ENCODE measurements at regions not wholly inside any gene's neighbourhood (a gene's known extent, or its start where the extent isn't known, plus 50 kb on each side); places are given as distances from the start of the nearest gene placed in this dataset.
A peak's percentile ranks its signal among the peaks of the same experiment; 100 is the strongest.

DNA sequence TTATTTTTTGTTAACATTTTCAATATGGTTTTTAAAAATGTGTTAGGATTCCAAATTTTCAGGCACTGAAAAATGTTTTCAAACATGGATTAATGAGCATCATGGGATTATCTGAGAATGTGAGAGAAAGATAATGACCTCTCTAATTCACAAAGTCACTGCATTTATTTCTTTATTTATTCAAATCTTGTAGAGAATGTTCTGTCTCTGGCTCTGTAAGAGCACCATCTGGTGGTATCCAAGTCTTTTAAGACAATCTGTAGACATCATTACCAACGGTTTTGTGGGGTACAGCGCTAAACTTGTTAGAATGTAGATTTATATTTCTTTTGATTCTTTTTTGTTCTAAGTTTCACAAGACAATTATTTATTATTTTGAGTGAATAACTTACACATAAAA is 956.0 kb upstream of the NOVA1 start:
- H3K27me3 Mint-ChIP-seq: no peaks in the 10 kb centered on the region
- H3K9me3 Mint-ChIP-seq (ENCODE audit: low read depth): peaks cover 6% of the 10 kb centered on the region
- TF ChIP-seq, protein P1, sequence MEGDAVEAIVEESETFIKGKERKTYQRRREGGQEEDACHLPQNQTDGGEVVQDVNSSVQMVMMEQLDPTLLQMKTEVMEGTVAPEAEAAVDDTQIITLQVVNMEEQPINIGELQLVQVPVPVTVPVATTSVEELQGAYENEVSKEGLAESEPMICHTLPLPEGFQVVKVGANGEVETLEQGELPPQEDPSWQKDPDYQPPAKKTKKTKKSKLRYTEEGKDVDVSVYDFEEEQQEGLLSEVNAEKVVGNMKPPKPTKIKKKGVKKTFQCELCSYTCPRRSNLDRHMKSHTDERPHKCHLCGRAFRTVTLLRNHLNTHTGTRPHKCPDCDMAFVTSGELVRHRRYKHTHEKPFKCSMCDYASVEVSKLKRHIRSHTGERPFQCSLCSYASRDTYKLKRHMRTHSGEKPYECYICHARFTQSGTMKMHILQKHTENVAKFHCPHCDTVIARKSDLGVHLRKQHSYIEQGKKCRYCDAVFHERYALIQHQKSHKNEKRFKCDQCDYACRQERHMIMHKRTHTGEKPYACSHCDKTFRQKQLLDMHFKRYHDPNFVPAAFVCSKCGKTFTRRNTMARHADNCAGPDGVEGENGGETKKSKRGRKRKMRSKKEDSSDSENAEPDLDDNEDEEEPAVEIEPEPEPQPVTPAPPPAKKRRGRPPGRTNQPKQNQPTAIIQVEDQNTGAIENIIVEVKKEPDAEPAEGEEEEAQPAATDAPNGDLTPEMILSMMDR (IDR thresholded peaks at IDR 0.05; ENCODE audit: unreplicated experiment): peak; percentile 35
- H3K4me3 Mint-ChIP-seq (ENCODE audit: low read depth): no peak overlapping the region
- no peak overlapping the region for H3K27ac Mint-ChIP-seq
- DNase-seq (ENCODE audit: low spot score, unreplicated experiment): no peak
- H3K4me1 Mint-ChIP-seq (ENCODE audit: low read depth): no peaks in the 10 kb centered on the region
- H3K36me3 Mint-ChIP-seq (ENCODE audit: insufficient read depth): no peaks in the 10 kb centered on the region

DNA sequence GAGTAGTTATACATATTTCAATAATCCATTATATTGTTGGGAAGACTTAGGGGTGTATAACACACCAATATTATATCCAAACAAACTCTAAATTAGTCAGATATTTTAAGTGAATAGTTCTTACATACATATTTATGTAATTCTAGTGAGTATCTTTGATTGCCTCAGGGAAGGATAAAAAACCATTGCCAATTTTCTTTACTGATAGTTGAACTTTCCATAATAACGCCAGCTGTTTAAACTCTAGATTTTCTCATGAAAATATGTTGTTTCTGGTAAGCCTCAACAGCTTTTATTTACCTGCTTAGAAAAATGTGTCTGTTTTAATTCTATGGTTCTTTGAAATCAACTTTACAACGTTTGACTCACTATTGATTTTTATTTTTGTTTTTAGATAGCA is 959.6 kb upstream of the NOVA1 start:
- H3K27me3 Mint-ChIP-seq: no peaks in the 10 kb centered on the region
- no peak overlapping the region for H3K4me3 Mint-ChIP-seq (ENCODE audit: low read depth)
- H3K36me3 Mint-ChIP-seq (ENCODE audit: insufficient read depth): no peaks in the 10 kb centered on the region
- DNase-seq (ENCODE audit: low spot score, unreplicated experiment): no peak
- H3K4me1 Mint-ChIP-seq (ENCODE audit: low read depth): no peaks in the 10 kb centered on the region
- no peaks in the 10 kb centered on the region for H3K9me3 Mint-ChIP-seq (ENCODE audit: low read depth)
- no peak overlapping the region for H3K27ac Mint-ChIP-seq
- TF ChIP-seq, protein P1 (IDR thresholded peaks at IDR 0.05; ENCODE audit: unreplicated experiment): no peak

DNA sequence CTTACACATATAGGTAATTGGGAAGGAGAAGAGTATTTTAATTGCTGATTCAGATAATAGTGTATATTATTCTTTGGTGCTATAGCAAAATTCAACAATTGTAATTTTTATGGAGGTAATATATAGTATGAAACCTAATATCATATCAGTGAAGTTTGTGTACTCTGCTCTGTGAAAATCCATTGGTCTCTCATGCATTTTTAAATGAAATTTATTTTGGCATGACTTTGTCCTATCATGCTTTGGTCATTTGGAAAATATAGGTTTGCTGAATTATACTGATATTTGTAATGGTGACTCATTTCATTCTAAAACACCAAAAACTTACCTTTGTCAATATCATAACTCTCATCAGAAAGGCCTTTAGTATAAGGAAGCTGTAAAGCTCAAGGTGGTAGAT is 962.0 kb upstream of the NOVA1 start:
- H3K9me3 Mint-ChIP-seq (ENCODE audit: low read depth): no peaks in the 10 kb centered on the region

DNA sequence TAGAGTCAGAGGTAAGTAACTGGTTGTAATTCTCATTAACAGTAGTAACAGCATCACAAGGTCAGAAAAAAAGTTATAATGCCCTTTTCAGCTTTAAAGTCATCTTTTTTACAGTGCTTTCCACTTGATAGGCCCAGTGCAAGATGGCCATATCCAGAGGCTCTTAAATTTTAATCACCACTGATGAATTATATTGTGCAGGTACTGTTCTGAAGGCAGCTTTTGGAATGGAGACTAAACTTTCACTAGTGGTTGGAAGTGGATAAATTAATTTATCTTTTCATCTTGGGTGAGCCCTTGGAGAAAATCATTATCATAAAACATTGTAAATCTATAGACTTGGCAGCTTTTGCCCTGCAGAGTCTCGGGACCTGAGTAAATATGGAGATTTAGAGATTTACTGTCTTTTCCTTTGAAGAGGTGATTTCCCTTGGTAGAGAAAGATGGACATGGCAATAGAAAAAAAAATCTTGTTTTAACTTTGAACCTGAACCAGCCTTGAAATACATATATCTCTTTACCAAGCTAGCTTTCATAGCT is 969.1 kb upstream of the NOVA1 start:
- Mint-ChIP-seq H3K36me3 (ENCODE audit: insufficient read depth) (no peaks in the 10 kb centered on the region), H3K9me3 (ENCODE audit: low read depth) (no peaks in the 10 kb centered on the region), H3K4me3 (ENCODE audit: low read depth) (no peak overlapping the region), H3K27me3 (no peaks in the 10 kb centered on the region), H3K4me1 (ENCODE audit: low read depth) (no peaks in the 10 kb centered on the region), H3K27ac (no peak overlapping the region)
- no peak for DNase-seq (ENCODE audit: low spot score, unreplicated experiment)
- TF ChIP-seq, protein P1 (IDR thresholded peaks at IDR 0.05; ENCODE audit: unreplicated experiment): no peak

More for the DNA sequence above, 962.0 kb upstream of the NOVA1 start:
- TF ChIP-seq, protein P1 (IDR thresholded peaks at IDR 0.05; ENCODE audit: unreplicated experiment): no peak
- Mint-ChIP-seq H3K27me3 (no peaks in the 10 kb centered on the region), H3K4me1 (ENCODE audit: low read depth) (no peaks in the 10 kb centered on the region), H3K36me3 (ENCODE audit: insufficient read depth) (no peaks in the 10 kb centered on the region), H3K4me3 (ENCODE audit: low read depth) (no peak overlapping the region), H3K27ac (no peak overlapping the region)
- no peak for DNase-seq (ENCODE audit: low spot score, unreplicated experiment)

DNA sequence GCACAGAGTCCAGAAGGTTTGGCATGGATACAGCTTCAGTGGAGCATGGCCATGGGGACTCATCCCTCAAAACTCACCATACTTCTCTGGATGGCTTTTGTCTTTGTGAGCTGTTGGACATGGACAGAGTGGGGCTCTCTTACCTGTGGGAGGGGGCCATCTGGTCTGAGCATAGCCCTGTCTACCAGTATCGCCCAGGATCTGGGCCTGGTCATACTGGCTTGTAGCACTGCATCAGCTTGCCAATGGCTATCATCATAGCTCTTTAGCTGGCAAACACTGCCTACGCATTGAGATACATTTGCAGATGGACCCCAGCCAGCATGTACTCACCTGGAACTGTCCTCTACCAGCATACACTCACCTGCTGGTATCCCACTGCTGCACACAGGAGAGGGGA is 975.2 kb upstream of the NOVA1 start:
- Mint-ChIP-seq H3K27ac (no peak overlapping the region), H3K4me3 (ENCODE audit: low read depth) (no peak overlapping the region), H3K4me1 (ENCODE audit: low read depth) (no peaks in the 10 kb centered on the region), H3K27me3 (no peaks in the 10 kb centered on the region), H3K36me3 (ENCODE audit: insufficient read depth) (no peaks in the 10 kb centered on the region), H3K9me3 (ENCODE audit: low read depth) (peaks cover 18% of the 10 kb centered on the region)
- TF ChIP-seq, protein P1 (IDR thresholded peaks at IDR 0.05; ENCODE audit: unreplicated experiment): no peak
- no peak for DNase-seq (ENCODE audit: low spot score, unreplicated experiment)

Data from progenitor cell of endocrine pancreas (in vitro differentiated cells).